ENCODE measurements at regions not wholly inside any gene's neighbourhood (a gene's known extent, or its start where the extent isn't known, plus 50 kb on each side); places are given as distances from the start of the nearest gene placed in this dataset.

- WGBS, 2 donors: 32 to 37% methylated on average over 12 of the region's 12 CpGs
- ATAC-seq (ENCODE audit: insufficient read depth, low FRiP score) (no peak), DNase-seq (peak in 1 of 3 donors; percentile 28)
These were observed 217.8 kb upstream of the IRX3 start for GRCh38 chr16:54504372-54504771.

GRCh38 chr16:54503856-54504219 lies 217.3 kb upstream of the IRX3 start:
- H3K36me3 ChIP-seq (ENCODE audit: control insufficient read depth in 4 of 4, insufficient read depth in 4 of 4, low read length in 4 of 4): no peaks in the 10 kb centered on the region
- H3K4me1 ChIP-seq (ENCODE audit: control insufficient read depth in 5 of 5, insufficient read depth in 5 of 5, low read length in 5 of 5): peaks cover 3 to 63% (median 26%) of the 10 kb centered on the region in 5 donors
- ATAC-seq (ENCODE audit: insufficient read depth, low FRiP score): no peak
- no peak for TF ChIP-seq CTCF (IDR thresholded peaks at IDR 0.05; ENCODE audit: control extremely low read depth, extremely low read depth)
- H3K9me3 ChIP-seq (ENCODE audit: control insufficient read depth in 4 of 4, insufficient read depth in 3 of 4, low read length in 3 of 4): peaks cover 0 to 2% (median 0%) of the 10 kb centered on the region in 4 donors
- peak overlapping the region in 1 of 2 donors; percentile 28 for H3K27ac ChIP-seq (ENCODE audit: low read depth in 1 of 2, low read length in 1 of 2)
- no peak overlapping the region for H3K4me3 ChIP-seq
- H3K27me3 ChIP-seq (ENCODE audit: control insufficient read depth in 3 of 3, insufficient read depth in 3 of 3, low read length in 2 of 3): no peaks in the 10 kb centered on the region
- 67 to 68% methylated on average over 2 of the region's 2 CpGs for WGBS, 2 donors
- H3K9ac ChIP-seq (ENCODE audit: insufficient read depth in 1 of 2, low read length in 2 of 2): no peak overlapping the region
- DNase-seq: peak; percentile 75 to 96 (median 92)

More at GRCh38 chr16:54504372-54504771, 217.8 kb upstream of the IRX3 start:
- Histone ChIP-seq H3K27ac (ENCODE audit: low read depth in 1 of 2, low read length in 1 of 2) (peak overlapping the region; percentile 28 to 40), H3K9me3 (ENCODE audit: control insufficient read depth in 4 of 4, insufficient read depth in 3 of 4, low read length in 3 of 4) (no peaks in the 10 kb centered on the region), H3K4me3 (no peak overlapping the region), H3K9ac (ENCODE audit: insufficient read depth in 1 of 2, low read length in 2 of 2) (no peak overlapping the region), H3K36me3 (ENCODE audit: control insufficient read depth in 4 of 4, insufficient read depth in 4 of 4, low read length in 4 of 4) (no peaks in the 10 kb centered on the region), H3K27me3 (ENCODE audit: control insufficient read depth in 3 of 3, insufficient read depth in 3 of 3, low read length in 2 of 3) (no peaks in the 10 kb centered on the region), H3K4me1 (ENCODE audit: control insufficient read depth in 5 of 5, insufficient read depth in 5 of 5, low read length in 5 of 5) (peaks cover 3 to 69% (median 32%) of the 10 kb centered on the region in 5 donors)
- no peak for TF ChIP-seq CTCF (IDR thresholded peaks at IDR 0.05; ENCODE audit: control extremely low read depth, extremely low read depth)

- H3K4me3 ChIP-seq: no peak overlapping the region
- peaks cover 3 to 57% (median 24%) of the 10 kb centered on the region in 5 donors for H3K4me1 ChIP-seq (ENCODE audit: control insufficient read depth in 5 of 5, insufficient read depth in 5 of 5, low read length in 5 of 5)
- ATAC-seq (ENCODE audit: insufficient read depth, low FRiP score) (peak; percentile 20), DNase-seq (peak; percentile 78 to 92 (median 90))
- H3K27ac ChIP-seq (ENCODE audit: low read depth in 1 of 2, low read length in 1 of 2): peak overlapping the region; percentile 26 to 34
- TF ChIP-seq CTCF (IDR thresholded peaks at IDR 0.05; ENCODE audit: control extremely low read depth, extremely low read depth): no peak
- 50 to 61% methylated on average over 9 of the region's 9 CpGs for WGBS, 2 donors
- peaks cover 0 to 4% (median 1%) of the 10 kb centered on the region in 4 donors for H3K9me3 ChIP-seq (ENCODE audit: control insufficient read depth in 4 of 4, insufficient read depth in 3 of 4, low read length in 3 of 4)
- H3K9ac ChIP-seq (ENCODE audit: insufficient read depth in 1 of 2, low read length in 2 of 2): no peak overlapping the region
- H3K36me3 ChIP-seq (ENCODE audit: control insufficient read depth in 4 of 4, insufficient read depth in 4 of 4, low read length in 4 of 4): no peaks in the 10 kb centered on the region
- H3K27me3 ChIP-seq (ENCODE audit: control insufficient read depth in 3 of 3, insufficient read depth in 3 of 3, low read length in 2 of 3): no peaks in the 10 kb centered on the region
These were observed 216.6 kb upstream of the IRX3 start for GRCh38 chr16:54503011-54503855.
